DOHH2 (cell line): ENCODE measurements at regions not wholly inside any gene's neighbourhood (a gene's known extent, or its start where the extent isn't known, plus 50 kb on each side); places are given as distances from the start of the nearest gene placed in this dataset.
"Not testable (repeated sequence)": the region's sequence is repeated elsewhere in the genome, so short reads cannot be mapped to it uniquely, and the experiment has no call there.

Experiments used
- H3F3A ChIP-seq: fragments of 200-600 bp; sonication (generic), shearing (Covaris generic); 2 replicates; pipeline ENCODE4 v1.6.0; 2016; ENCODE audit warnings: antibody characterized with exemption, mild to moderate bottlenecking; ENCODE audit not compliant: control insufficient read depth, insufficient read depth
- H3K27ac ChIP-seq: fragments of 200-600 bp; sonication (generic); 2 replicates; pipeline ENCODE4 v1.5.1; 2014; ENCODE audit warnings: low read depth, mild to moderate bottlenecking, low read length, moderate library complexity
- H3K27me3 ChIP-seq: fragments of 200-600 bp; sonication (generic); 2 replicates; pipeline ENCODE4 v1.6.1; 2014; ENCODE audit warnings: mild to moderate bottlenecking, low read length, mixed read lengths; ENCODE audit not compliant: control insufficient read depth
- H3K36me3 ChIP-seq: fragments of 200-600 bp; sonication (generic); 2 replicates; pipeline ENCODE4 v1.6.1; 2014; ENCODE audit warnings: mild to moderate bottlenecking, low read length, moderate library complexity, mixed read lengths; ENCODE audit not compliant: control insufficient read depth
- H3K4me1 ChIP-seq: fragments of 200-600 bp; sonication (generic); 2 replicates; pipeline ENCODE4 v1.6.1; 2014; ENCODE audit warnings: mild to moderate bottlenecking, low read length, mixed read lengths; ENCODE audit not compliant: control insufficient read depth
- H3K4me2 ChIP-seq: fragments of 200-600 bp; sonication (generic); 2 replicates; pipeline ENCODE4 v1.6.0; 2014; ENCODE audit warnings: mild to moderate bottlenecking, low read length, moderate library complexity
- H3K4me3 ChIP-seq: fragments of 200-600 bp; sonication (generic); 2 replicates; pipeline ENCODE4 v1.5.1; 2014; ENCODE audit warnings: mild to moderate bottlenecking, low read length, mixed read lengths
- H3K79me2 ChIP-seq: fragments of 200-600 bp; sonication (generic); 2 replicates; pipeline ENCODE4 v1.6.1; 2014; ENCODE audit warnings: mild to moderate bottlenecking, low read length, mixed read lengths; ENCODE audit not compliant: control insufficient read depth
- H3K9me2 ChIP-seq: fragments of 200-600 bp; sonication (generic); replicated peaks from 2 replicates; pipeline ENCODE4 v1.6.1; 2014; ENCODE audit warnings: mild to moderate bottlenecking, low read length, mixed read lengths; ENCODE audit not compliant: control insufficient read depth
- H3K9me3 ChIP-seq: fragments of 200-600 bp; sonication (generic); 2 replicates; pipeline ENCODE4 v1.6.1; 2014; ENCODE audit warnings: antibody characterized with exemption, low read length, mixed read lengths; ENCODE audit not compliant: control insufficient read depth, insufficient read depth
- H4K20me1 ChIP-seq: fragments of 200-600 bp; sonication (generic); 2 replicates; pipeline ENCODE4 v1.6.0; 2014; ENCODE audit warnings: low read depth, mild to moderate bottlenecking, antibody characterized with exemption, low read length, moderate library complexity; ENCODE audit not compliant: control insufficient read depth, insufficient read depth
- EZH2phosphoT487 ChIP-seq: fragments of 200-600 bp; sonication (generic); IDR thresholded peaks from 2 replicates; pipeline ENCODE4 v1.6.1; 2017; ENCODE audit warnings: borderline replicate concordance, mild to moderate bottlenecking, antibody characterized with exemption, low read length, moderate library complexity, mixed read lengths
- TF ChIP-seq, protein P1 (sequence below): fragments of 200-600 bp; sonication (generic); IDR thresholded peaks from one replicate; pipeline ENCODE4 v1.5.1; 2014; ENCODE audit warnings: antibody characterized with exemption, mild to moderate bottlenecking, low read depth, low read length; ENCODE audit not compliant: poor library complexity, severe bottlenecking

DNA sequence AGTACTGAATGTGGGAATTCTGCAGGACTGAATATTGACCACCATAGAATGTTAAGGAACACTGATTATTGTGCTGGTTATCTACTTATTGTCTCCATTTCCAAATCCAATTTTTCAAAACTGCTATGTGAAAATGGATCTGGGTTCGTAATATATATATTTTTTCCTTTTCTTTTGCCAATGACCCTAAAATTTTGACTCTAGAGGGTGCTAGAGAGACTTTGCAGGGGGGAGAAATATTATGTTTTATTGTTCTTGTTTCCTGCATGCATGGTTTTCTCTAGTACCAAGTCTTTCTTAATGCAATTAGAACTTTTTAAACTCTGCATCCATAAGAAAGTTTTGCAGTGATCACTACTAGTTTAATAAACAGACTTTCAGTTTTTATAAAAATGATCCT lies 1256.9 kb downstream of the BRINP3 start:
- Histone ChIP-seq H4K20me1 (no peaks in the 10 kb centered on the region), H3K4me2 (no peak overlapping the region), H3K27ac (no peak overlapping the region), H3K27me3 (no peaks in the 10 kb centered on the region), H3K36me3 (no peaks in the 10 kb centered on the region), H3K79me2 (no peaks in the 10 kb centered on the region), H3K9me2 (no peaks in the 10 kb centered on the region), H3K4me1 (no peaks in the 10 kb centered on the region), H3K9me3 (no peaks in the 10 kb centered on the region), H3K4me3 (no peak overlapping the region), H3F3A (no peaks in the 10 kb centered on the region)
- no peak for TF ChIP-seq EZH2phosphoT487
- TF ChIP-seq, protein P1, sequence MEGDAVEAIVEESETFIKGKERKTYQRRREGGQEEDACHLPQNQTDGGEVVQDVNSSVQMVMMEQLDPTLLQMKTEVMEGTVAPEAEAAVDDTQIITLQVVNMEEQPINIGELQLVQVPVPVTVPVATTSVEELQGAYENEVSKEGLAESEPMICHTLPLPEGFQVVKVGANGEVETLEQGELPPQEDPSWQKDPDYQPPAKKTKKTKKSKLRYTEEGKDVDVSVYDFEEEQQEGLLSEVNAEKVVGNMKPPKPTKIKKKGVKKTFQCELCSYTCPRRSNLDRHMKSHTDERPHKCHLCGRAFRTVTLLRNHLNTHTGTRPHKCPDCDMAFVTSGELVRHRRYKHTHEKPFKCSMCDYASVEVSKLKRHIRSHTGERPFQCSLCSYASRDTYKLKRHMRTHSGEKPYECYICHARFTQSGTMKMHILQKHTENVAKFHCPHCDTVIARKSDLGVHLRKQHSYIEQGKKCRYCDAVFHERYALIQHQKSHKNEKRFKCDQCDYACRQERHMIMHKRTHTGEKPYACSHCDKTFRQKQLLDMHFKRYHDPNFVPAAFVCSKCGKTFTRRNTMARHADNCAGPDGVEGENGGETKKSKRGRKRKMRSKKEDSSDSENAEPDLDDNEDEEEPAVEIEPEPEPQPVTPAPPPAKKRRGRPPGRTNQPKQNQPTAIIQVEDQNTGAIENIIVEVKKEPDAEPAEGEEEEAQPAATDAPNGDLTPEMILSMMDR: peak; percentile 17

DNA sequence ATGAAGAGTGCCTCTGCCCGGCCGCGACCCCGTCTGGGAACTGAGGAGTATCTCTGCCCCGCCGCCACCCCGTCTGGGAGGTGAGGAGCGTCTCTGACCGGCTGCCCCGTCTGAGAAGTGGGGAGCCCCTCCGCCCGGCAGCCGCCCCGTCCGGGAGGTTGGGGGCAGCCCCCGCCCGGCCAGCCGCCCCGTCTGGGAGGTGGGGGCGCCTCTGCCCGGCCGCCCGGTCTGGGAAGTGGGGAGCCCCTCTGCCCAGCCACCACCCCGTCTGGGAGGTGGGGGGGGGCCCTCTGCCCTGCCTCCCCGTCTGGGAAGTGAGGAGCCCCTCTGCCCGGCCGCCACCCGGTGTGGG lies 1251.9 kb downstream of the BRINP3 start:
- H3K9me2 ChIP-seq, H4K20me1 ChIP-seq, H3K9me3 ChIP-seq, H3K4me1 ChIP-seq, H3K27ac ChIP-seq, H3K36me3 ChIP-seq, H3K27me3 ChIP-seq, H3K4me3 ChIP-seq, H3K79me2 ChIP-seq, H3F3A ChIP-seq, H3K4me2 ChIP-seq: not testable (repeated sequence)

DNA sequence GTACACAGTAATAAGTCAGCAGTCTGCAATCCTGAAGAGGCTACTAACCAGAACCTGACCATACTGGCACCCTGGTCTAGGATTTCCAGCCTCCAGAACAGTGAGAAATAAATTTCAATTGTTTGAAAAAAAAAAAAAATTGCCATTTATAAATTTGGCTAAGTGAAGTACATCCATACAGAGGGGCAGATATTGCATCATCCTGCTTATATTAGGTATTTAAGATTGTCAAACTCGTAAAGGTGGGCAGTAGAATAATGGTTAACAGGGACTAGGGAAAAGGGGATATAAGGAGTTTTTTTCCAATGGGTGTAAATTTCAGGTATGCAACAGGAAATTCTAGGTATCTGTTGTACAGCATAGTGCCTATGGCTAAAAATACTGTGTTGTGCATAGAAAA lies 1250.9 kb downstream of the BRINP3 start:
- Histone ChIP-seq H4K20me1 (no peaks in the 10 kb centered on the region), H3K36me3 (no peaks in the 10 kb centered on the region), H3K79me2 (no peaks in the 10 kb centered on the region), H3F3A (no peaks in the 10 kb centered on the region), H3K27ac (no peak overlapping the region), H3K9me3 (no peaks in the 10 kb centered on the region), H3K4me3 (no peak overlapping the region), H3K4me2 (no peak overlapping the region), H3K27me3 (no peaks in the 10 kb centered on the region), H3K9me2 (no peaks in the 10 kb centered on the region), H3K4me1 (no peaks in the 10 kb centered on the region)
- TF ChIP-seq, protein P1: no peak

DNA sequence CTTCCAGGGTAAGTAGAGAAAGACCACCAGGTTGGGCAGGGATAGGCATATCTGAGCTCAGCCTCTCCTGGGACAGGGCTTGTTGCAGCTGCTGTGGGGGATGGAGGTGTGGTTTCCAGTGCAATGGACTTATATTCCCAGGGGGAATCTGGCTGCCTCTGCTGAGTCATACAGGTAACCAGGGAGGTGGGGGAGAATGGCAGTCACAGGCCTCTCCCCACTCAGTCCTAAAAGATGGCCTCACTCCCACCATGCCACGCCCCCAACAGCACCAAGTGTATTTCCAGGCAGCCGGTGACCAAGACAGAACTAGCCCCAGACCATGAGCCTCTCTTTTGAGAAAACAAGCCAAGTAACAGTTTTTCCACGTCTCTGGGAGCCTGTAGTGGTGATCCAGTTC lies 1240.7 kb downstream of the BRINP3 start:
- H3F3A ChIP-seq: no peaks in the 10 kb centered on the region

More for the DNA sequence above, 1240.7 kb downstream of the BRINP3 start:
- no peaks in the 10 kb centered on the region for H3K9me3 ChIP-seq
- H3K27me3 ChIP-seq: no peaks in the 10 kb centered on the region
- H3K79me2 ChIP-seq: no peaks in the 10 kb centered on the region
- H3K4me3 ChIP-seq: no peak overlapping the region
- H4K20me1 ChIP-seq: no peaks in the 10 kb centered on the region
- H3K9me2 ChIP-seq: no peaks in the 10 kb centered on the region
- H3K36me3 ChIP-seq: no peaks in the 10 kb centered on the region
- no peak overlapping the region for H3K27ac ChIP-seq
- no peak overlapping the region for H3K4me2 ChIP-seq
- no peaks in the 10 kb centered on the region for H3K4me1 ChIP-seq
- TF ChIP-seq, protein P1: no peak
- no peak for TF ChIP-seq EZH2phosphoT487
